ENCODE measurements at regions not wholly inside any gene's neighbourhood (a gene's known extent, or its start where the extent isn't known, plus 50 kb on each side); places are given as distances from the start of the nearest gene placed in this dataset.
A peak's percentile ranks its signal among the peaks of the same experiment; 100 is the strongest.

- TF ChIP-seq POLR2A (IDR thresholded peaks at IDR 0.05; ENCODE audit: extremely low read depth, insufficient read length) (no peak), MYC (IDR thresholded peaks at IDR 0.05; ENCODE audit: low read depth, low read length) (no peak), MAX (IDR thresholded peaks at IDR 0.05; ENCODE audit: low read depth, low read length) (no peak)
- TF ChIP-seq, protein P1, sequence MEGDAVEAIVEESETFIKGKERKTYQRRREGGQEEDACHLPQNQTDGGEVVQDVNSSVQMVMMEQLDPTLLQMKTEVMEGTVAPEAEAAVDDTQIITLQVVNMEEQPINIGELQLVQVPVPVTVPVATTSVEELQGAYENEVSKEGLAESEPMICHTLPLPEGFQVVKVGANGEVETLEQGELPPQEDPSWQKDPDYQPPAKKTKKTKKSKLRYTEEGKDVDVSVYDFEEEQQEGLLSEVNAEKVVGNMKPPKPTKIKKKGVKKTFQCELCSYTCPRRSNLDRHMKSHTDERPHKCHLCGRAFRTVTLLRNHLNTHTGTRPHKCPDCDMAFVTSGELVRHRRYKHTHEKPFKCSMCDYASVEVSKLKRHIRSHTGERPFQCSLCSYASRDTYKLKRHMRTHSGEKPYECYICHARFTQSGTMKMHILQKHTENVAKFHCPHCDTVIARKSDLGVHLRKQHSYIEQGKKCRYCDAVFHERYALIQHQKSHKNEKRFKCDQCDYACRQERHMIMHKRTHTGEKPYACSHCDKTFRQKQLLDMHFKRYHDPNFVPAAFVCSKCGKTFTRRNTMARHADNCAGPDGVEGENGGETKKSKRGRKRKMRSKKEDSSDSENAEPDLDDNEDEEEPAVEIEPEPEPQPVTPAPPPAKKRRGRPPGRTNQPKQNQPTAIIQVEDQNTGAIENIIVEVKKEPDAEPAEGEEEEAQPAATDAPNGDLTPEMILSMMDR (IDR thresholded peaks at IDR 0.05; ENCODE audit: low read depth, low read length): no peak
- no peak for DNase-seq (ENCODE audit: low read depth)
- H3K4me3 ChIP-seq (ENCODE audit: low read depth, low read length): no peak overlapping the region
Observed at GRCh38 chr6:40331545-40331944, 255.6 kb downstream of the LRFN2 start.

GRCh38 chr6:40330301-40330721 is 256.9 kb downstream of the LRFN2 start:
- no peak overlapping the region for H3K4me3 ChIP-seq (ENCODE audit: low read depth, low read length)
- TF ChIP-seq, protein P1 (IDR thresholded peaks at IDR 0.05; ENCODE audit: low read depth, low read length): no peak
- TF ChIP-seq MYC (IDR thresholded peaks at IDR 0.05; ENCODE audit: low read depth, low read length): no peak
- TF ChIP-seq POLR2A (IDR thresholded peaks at IDR 0.05; ENCODE audit: extremely low read depth, insufficient read length): no peak
- no peak for TF ChIP-seq MAX (IDR thresholded peaks at IDR 0.05; ENCODE audit: low read depth, low read length)
- DNase-seq (ENCODE audit: low read depth): no peak

DNA sequence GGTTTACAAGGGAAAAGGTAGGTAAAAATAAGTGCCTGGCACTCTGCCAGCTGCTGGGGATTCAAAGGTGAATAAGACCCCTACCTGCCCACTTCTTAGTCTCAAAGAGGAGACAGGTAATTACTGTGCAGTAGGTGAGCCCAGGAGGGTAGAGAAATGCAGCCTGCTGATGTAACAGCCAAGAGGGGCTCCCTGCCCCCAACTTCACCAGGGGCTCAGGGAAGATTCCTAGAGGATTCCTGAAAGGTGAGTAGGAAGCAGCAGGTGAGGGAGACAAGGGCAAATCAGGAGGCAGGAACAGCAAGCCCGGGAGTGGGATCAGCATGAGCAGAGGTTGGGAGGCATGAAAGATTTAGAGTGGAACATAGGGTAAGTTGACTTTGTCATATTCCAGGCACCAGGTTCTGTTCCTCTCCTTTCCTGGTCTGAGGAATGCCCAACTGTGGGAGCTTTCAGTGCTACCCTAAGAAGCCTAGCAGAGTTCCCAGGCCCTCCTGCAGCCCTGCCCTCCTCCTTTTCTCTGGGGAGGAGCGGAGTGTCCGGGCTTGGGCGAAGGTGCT is 258.1 kb downstream of the LRFN2 start:
- no peak for DNase-seq (ENCODE audit: low read depth)
- H3K4me3 ChIP-seq (ENCODE audit: low read depth, low read length): no peak overlapping the region
- TF ChIP-seq MAX (IDR thresholded peaks at IDR 0.05; ENCODE audit: low read depth, low read length) (no peak), MYC (IDR thresholded peaks at IDR 0.05; ENCODE audit: low read depth, low read length) (no peak), POLR2A (IDR thresholded peaks at IDR 0.05; ENCODE audit: extremely low read depth, insufficient read length) (no peak)
- TF ChIP-seq, protein P1 (IDR thresholded peaks at IDR 0.05; ENCODE audit: low read depth, low read length): no peak

- H3K4me3 ChIP-seq (ENCODE audit: low read depth, low read length): no peak overlapping the region
- DNase-seq (ENCODE audit: low read depth): no peak
- TF ChIP-seq MAX (IDR thresholded peaks at IDR 0.05; ENCODE audit: low read depth, low read length): no peak
- TF ChIP-seq, protein P1 (IDR thresholded peaks at IDR 0.05; ENCODE audit: low read depth, low read length): peak; percentile 33
Observed at GRCh38 chr6:40328386-40328985, 258.7 kb downstream of the LRFN2 start.

DNA sequence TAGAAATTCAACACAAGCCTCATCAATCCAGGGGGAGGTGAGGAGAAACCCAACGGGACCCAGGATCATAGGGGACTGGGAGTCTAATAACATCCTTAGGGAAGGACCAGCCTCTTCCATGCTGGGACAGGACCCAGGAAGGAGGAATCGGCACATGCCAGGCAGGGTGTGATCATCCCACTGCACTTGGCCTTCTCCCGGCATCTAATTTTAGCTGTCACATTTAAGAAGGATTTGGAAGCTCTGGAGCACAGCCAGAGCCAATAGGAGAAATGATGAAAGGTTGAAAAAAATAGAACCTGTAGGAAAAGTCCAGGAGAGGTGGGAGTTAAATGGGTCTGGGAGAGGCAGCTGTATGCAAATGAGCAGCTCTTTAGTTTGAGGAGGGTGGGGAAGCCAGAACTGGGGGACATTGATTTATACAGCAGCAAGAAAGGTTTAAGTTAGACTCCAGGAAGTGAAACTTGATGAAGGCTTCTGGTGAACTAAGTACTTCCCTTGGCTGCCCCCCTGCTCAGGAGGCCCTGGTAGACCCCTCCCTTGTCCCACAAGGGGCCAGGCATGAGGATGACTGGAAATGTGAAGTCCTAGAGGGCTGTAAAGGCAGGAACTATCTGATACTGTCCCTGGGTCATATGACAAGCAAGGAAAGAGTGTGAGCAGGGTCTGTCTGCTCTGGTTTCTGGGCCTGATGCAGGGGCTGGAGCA is 260.3 kb downstream of the LRFN2 start:
- DNase-seq (ENCODE audit: low read depth): no peak
- TF ChIP-seq MYC (IDR thresholded peaks at IDR 0.05; ENCODE audit: low read depth, low read length) (no peak), MAX (IDR thresholded peaks at IDR 0.05; ENCODE audit: low read depth, low read length) (no peak), POLR2A (IDR thresholded peaks at IDR 0.05; ENCODE audit: extremely low read depth, insufficient read length) (no peak)
- TF ChIP-seq, protein P1 (IDR thresholded peaks at IDR 0.05; ENCODE audit: low read depth, low read length): no peak
- H3K4me3 ChIP-seq (ENCODE audit: low read depth, low read length): no peak overlapping the region

Data from NB4 (cell line).